Fibroblast of lung (primary cell): ENCODE measurements at regions not wholly inside any gene's neighbourhood (a gene's known extent, or its start where the extent isn't known, plus 50 kb on each side); places are given as distances from the start of the nearest gene placed in this dataset.
"Not testable (repeated sequence)": the region's sequence is repeated elsewhere in the genome, so short reads cannot be mapped to it uniquely, and the experiment has no call there.

ENCODE experiments used
- DNase-seq, 2 donors: peaks; one replicate each; pipeline versions ENCODE4 v3.0.0 to v3.0.0-alpha.2; 2010; ENCODE audit warnings: low read depth in 2 of 2
- H2AFZ ChIP-seq: 2 replicates; pipeline ENCODE4 v1.5.1; 2012; ENCODE audit warnings: low read length, control low read depth, inconsistent platforms
- H3K27ac ChIP-seq: 2 replicates; pipeline ENCODE4 v1.5.1; 2011; ENCODE audit warnings: low read length, control low read depth; ENCODE audit not compliant: insufficient read depth
- H3K27me3 ChIP-seq: 2 replicates; pipeline ENCODE4 v1.5.1; 2011; ENCODE audit warnings: mild to moderate bottlenecking, low read length; ENCODE audit not compliant: control insufficient read depth, insufficient read depth
- H3K36me3 ChIP-seq: 2 replicates; pipeline ENCODE4 v1.5.1; 2011; ENCODE audit warnings: low read length; ENCODE audit not compliant: control insufficient read depth, insufficient read depth
- H3K4me1 ChIP-seq: 2 replicates; pipeline ENCODE4 v1.5.1; 2011; ENCODE audit warnings: low read length; ENCODE audit not compliant: control insufficient read depth, insufficient read depth; ENCODE audit errors: extremely low read depth
- H3K4me2 ChIP-seq: 2 replicates; pipeline ENCODE4 v1.5.1; 2011; ENCODE audit warnings: low read length, control low read depth; ENCODE audit not compliant: insufficient read depth; ENCODE audit errors: extremely low read depth
- H3K4me3 ChIP-seq, 4 experiments: fragments of 200-600 bp in 1 of 4; sonication (generic) in 1 of 4; replicated peaks in 1 of 4; 2 replicates each; pipeline ENCODE4 v1.5.1; 2011 to 2016; ENCODE audit warnings: low read length in 4 of 4, low read depth in 3 of 4, mild to moderate bottlenecking in 3 of 4, control low read depth in 2 of 4, inconsistent platforms in 1 of 4, mixed read lengths in 1 of 4; ENCODE audit not compliant: insufficient read depth in 1 of 4; ENCODE audit errors: control extremely low read depth in 1 of 4
- H3K79me2 ChIP-seq: 2 replicates; pipeline ENCODE4 v1.5.1; 2012; ENCODE audit warnings: mild to moderate bottlenecking, low read length, inconsistent platforms; ENCODE audit not compliant: control insufficient read depth, insufficient read depth
- H3K9ac ChIP-seq: 2 replicates; pipeline ENCODE4 v1.5.1; 2011; ENCODE audit warnings: mild to moderate bottlenecking, low read length, control low read depth; ENCODE audit not compliant: insufficient read depth
- H3K9me3 ChIP-seq: 2 replicates; pipeline ENCODE4 v1.5.1; 2012; ENCODE audit warnings: low read depth, low read length; ENCODE audit not compliant: control insufficient read depth, insufficient read depth
- H4K20me1 ChIP-seq: 2 replicates; pipeline ENCODE4 v1.5.1; 2011; ENCODE audit warnings: low read length; ENCODE audit not compliant: control insufficient read depth, insufficient read depth; ENCODE audit errors: extremely low read depth
- CTCF ChIP-seq, 2 donors: IDR thresholded peaks in 1 of 2; conservative IDR thresholded peaks in 1 of 2; 1 replicate in 1 of 2; 2 replicates in 1 of 2; pipeline ENCODE4 v1.5.1; 2011 to 2012; ENCODE audit warnings: low read length in 2 of 2, control low read depth in 1 of 2, inconsistent platforms in 1 of 2, low read depth in 1 of 2, mild to moderate bottlenecking in 1 of 2
- EZH2 ChIP-seq: IDR thresholded peaks from 2 replicates; pipeline ENCODE4 v1.5.1; 2012; ENCODE audit warnings: low read length, control low read depth, mild to moderate bottlenecking; ENCODE audit errors: missing control alignments

- H3K27me3 ChIP-seq: no peaks in the 10 kb centered on the region
- no peaks in the 10 kb centered on the region for H3K4me1 ChIP-seq
- H3K79me2 ChIP-seq: no peaks in the 10 kb centered on the region
- no peak overlapping the region for H3K4me2 ChIP-seq
- DNase-seq: no peak
- TF ChIP-seq EZH2 (no peak), CTCF (conservative IDR thresholded peaks at IDR 0.05 in 1 of 2, IDR thresholded peaks at IDR 0.05 in 1 of 2; ENCODE audit: low read depth in 1 of 2, low read length in 2 of 2) (no peak)
- H4K20me1 ChIP-seq: no peaks in the 10 kb centered on the region
- no peak overlapping the region for H3K9ac ChIP-seq
- no peak overlapping the region for H3K27ac ChIP-seq
- H3K9me3 ChIP-seq: no peaks in the 10 kb centered on the region
- H3K36me3 ChIP-seq: no peaks in the 10 kb centered on the region
- no peak overlapping the region for H3K4me3 ChIP-seq
- no peak overlapping the region for H2AFZ ChIP-seq
Observed at GRCh38 chr10:27380929-27381358, 123.2 kb upstream of the RAB18 start.

- not testable (repeated sequence) for H2AFZ ChIP-seq, H3K36me3 ChIP-seq, H3K27me3 ChIP-seq, H3K79me2 ChIP-seq, H3K9me3 ChIP-seq, H3K4me2 ChIP-seq, H3K4me3 ChIP-seq, H3K4me1 ChIP-seq, H3K27ac ChIP-seq, DNase-seq, H3K9ac ChIP-seq, H4K20me1 ChIP-seq
Observed at GRCh38 chr10:27379041-27379440, 125.1 kb upstream of the RAB18 start.

GRCh38 chr10:27373566-27374160 lies 130.4 kb upstream of the RAB18 start:
- Histone ChIP-seq H3K4me3 (no peak overlapping the region), H4K20me1 (no peaks in the 10 kb centered on the region), H3K79me2 (no peaks in the 10 kb centered on the region), H3K4me1 (no peaks in the 10 kb centered on the region), H3K9me3 (no peaks in the 10 kb centered on the region), H3K9ac (no peak overlapping the region), H3K36me3 (no peaks in the 10 kb centered on the region), H3K27ac (no peak overlapping the region), H3K27me3 (no peaks in the 10 kb centered on the region), H2AFZ (no peak overlapping the region), H3K4me2 (no peak overlapping the region)
- no peak for DNase-seq
- no peak for TF ChIP-seq EZH2
- no peak for TF ChIP-seq CTCF (conservative IDR thresholded peaks at IDR 0.05 in 1 of 2, IDR thresholded peaks at IDR 0.05 in 1 of 2; ENCODE audit: low read depth in 1 of 2, low read length in 2 of 2)
